IPS-15b (cell line): ENCODE measurements at regions not wholly inside any gene's neighbourhood (a gene's known extent, or its start where the extent isn't known, plus 50 kb on each side); places are given as distances from the start of the nearest gene placed in this dataset.

Source experiments
- H3K27me3 ChIP-seq: one replicate; pipeline ENCODE4 v1.6.1; 2013; ENCODE audit warnings: low read length; ENCODE audit not compliant: control insufficient read depth, insufficient read depth
- H3K36me3 ChIP-seq: one replicate; pipeline ENCODE4 v1.6.1; 2013; ENCODE audit warnings: low read length; ENCODE audit not compliant: control insufficient read depth, insufficient read depth
- H3K4me1 ChIP-seq: one replicate; pipeline ENCODE4 v1.6.1; 2013; ENCODE audit warnings: mild to moderate bottlenecking, low read length; ENCODE audit not compliant: control insufficient read depth, insufficient read depth
- H3K4me3 ChIP-seq: one replicate; pipeline ENCODE4 v1.5.1; 2013; ENCODE audit warnings: low read depth, low read length
- H3K9ac ChIP-seq: one replicate; pipeline ENCODE4 v1.6.1; 2013; ENCODE audit warnings: low read depth, mild to moderate bottlenecking, low read length
- H3K9me3 ChIP-seq: one replicate; pipeline ENCODE4 v1.6.1; 2013; ENCODE audit warnings: mild to moderate bottlenecking, low read length; ENCODE audit not compliant: control insufficient read depth, insufficient read depth

DNA sequence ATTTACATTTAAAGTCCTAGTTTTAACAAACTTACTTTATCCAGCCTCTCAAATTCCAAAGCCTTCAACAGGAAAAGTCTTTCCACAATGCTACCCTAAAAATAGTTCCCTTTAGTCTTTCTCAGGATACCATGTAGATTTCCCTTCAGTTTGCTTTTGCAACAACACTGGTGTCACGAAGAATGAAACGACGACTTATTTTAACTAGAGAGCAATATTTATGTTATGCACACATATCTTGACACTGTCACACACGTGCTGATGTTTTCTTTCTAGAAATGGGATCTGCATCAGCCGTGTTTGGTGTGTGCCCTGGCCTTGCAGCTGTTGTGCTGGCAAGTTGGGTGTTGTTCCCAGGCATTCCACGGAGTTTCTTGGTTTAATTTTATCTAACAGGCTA lies 75.5 kb downstream of the SIPA1L2 start:
- H3K36me3 ChIP-seq, result no peaks in the 10 kb centered on the region
- no peaks in the 10 kb centered on the region for H3K9me3 ChIP-seq
- H3K27me3 ChIP-seq, result no peaks in the 10 kb centered on the region
- peaks cover 6% of the 10 kb centered on the region for H3K4me1 ChIP-seq
- H3K4me3 ChIP-seq, result no peak overlapping the region
- H3K9ac ChIP-seq, result no peak overlapping the region

DNA sequence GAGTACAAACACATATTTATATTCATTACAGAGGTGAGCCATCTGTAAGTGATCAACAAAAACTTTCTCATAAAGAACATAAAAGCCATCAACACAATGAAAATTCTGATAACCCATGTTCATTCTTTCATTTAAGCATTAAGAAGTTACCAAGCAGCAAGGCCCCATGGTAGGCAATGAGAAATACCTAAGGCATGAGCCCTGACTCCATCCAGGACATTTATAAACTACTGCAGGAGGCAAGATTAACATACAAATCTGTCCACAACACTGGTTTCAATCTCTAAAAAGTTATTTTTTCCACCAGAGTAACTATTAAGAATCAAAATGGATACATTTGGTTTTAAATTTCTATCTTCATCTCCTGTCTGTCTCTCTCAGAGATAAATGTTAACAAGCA lies 76.1 kb downstream of the SIPA1L2 start:
- no peaks in the 10 kb centered on the region for H3K9me3 ChIP-seq
- H3K4me1 ChIP-seq, result peaks cover 6% of the 10 kb centered on the region
- no peaks in the 10 kb centered on the region for H3K27me3 ChIP-seq
- H3K4me3 ChIP-seq, result no peak overlapping the region
- no peak overlapping the region for H3K9ac ChIP-seq
- no peaks in the 10 kb centered on the region for H3K36me3 ChIP-seq

GRCh38 chr1:232553050-232553754 lies 76.7 kb downstream of the SIPA1L2 start:
- no peaks in the 10 kb centered on the region for H3K9me3 ChIP-seq

GRCh38 chr1:232551386-232551785 lies 78.5 kb downstream of the SIPA1L2 start:
- H3K4me1 ChIP-seq, result peaks cover 6% of the 10 kb centered on the region
- H3K27me3 ChIP-seq, result no peaks in the 10 kb centered on the region
- H3K9me3 ChIP-seq, result no peaks in the 10 kb centered on the region
- H3K4me3 ChIP-seq, result no peak overlapping the region
- H3K9ac ChIP-seq, result no peak overlapping the region
- no peaks in the 10 kb centered on the region for H3K36me3 ChIP-seq

More at GRCh38 chr1:232553050-232553754, 76.7 kb downstream of the SIPA1L2 start:
- Histone ChIP-seq H3K36me3 (no peaks in the 10 kb centered on the region), H3K9ac (no peak overlapping the region), H3K4me3 (no peak overlapping the region), H3K4me1 (peaks cover 6% of the 10 kb centered on the region), H3K27me3 (no peaks in the 10 kb centered on the region)

GRCh38 chr1:232550007-232550406 lies 79.9 kb downstream of the SIPA1L2 start:
- no peak overlapping the region for H3K9ac ChIP-seq
- peaks cover under 1% of the 10 kb centered on the region for H3K4me1 ChIP-seq

GRCh38 chr1:232548691-232549090 lies 81.2 kb downstream of the SIPA1L2 start:
- H3K4me1 ChIP-seq, result no peaks in the 10 kb centered on the region
- H3K9ac ChIP-seq, result no peak overlapping the region
- no peaks in the 10 kb centered on the region for H3K9me3 ChIP-seq
- no peaks in the 10 kb centered on the region for H3K36me3 ChIP-seq
- no peak overlapping the region for H3K4me3 ChIP-seq
- no peaks in the 10 kb centered on the region for H3K27me3 ChIP-seq

More at GRCh38 chr1:232550007-232550406, 79.9 kb downstream of the SIPA1L2 start:
- Histone ChIP-seq H3K4me3 (no peak overlapping the region), H3K36me3 (no peaks in the 10 kb centered on the region), H3K27me3 (no peaks in the 10 kb centered on the region), H3K9me3 (no peaks in the 10 kb centered on the region)

- Histone ChIP-seq H3K9me3 (no peaks in the 10 kb centered on the region), H3K9ac (no peak overlapping the region), H3K4me1 (no peaks in the 10 kb centered on the region), H3K4me3 (no peak overlapping the region), H3K36me3 (no peaks in the 10 kb centered on the region), H3K27me3 (no peaks in the 10 kb centered on the region)
Observed at GRCh38 chr1:232547938-232548484, 81.9 kb downstream of the SIPA1L2 start.

DNA sequence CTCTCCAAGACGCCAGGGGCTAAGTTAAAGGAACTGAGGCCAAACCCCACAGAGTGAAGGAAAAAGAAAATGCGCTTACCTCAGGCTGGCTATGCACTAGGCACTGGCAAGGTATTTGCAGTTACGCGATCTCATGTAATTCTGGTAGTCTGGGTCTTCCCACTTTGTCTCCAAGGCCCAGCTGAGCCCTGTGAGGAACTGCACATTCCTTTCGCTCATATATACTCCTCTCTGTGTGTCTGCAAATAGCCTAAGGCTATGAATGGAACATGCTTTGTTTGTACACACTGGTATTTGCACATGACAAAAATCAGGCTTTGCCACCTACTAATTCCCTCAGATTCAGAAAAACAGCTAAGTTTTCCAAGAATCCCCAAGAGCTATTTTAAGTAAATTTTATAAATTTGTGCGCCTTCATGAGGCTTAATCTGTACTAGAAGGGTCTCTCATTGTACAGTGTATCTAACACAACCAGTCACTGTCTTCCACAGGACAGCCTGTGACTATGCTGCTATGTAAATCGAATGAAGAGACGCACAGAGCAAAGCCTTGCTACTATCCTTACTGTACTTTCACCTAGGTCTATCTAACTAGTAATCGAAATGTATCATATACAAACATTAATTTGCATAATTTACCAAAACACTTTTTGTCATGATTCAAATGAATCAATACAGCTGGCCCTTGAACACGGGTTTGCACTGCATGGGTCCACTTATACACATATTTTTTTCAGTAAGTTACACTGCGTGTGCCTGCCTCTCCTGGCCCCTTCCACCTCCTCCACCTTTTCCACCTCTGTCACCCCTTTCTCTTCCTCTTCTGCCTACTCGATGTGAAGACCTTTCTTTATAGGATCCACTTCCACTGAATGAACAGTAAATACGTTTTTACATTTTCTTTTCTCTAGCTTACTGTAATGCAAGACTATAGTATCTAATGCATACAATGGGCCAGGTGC lies 87.0 kb downstream of the SIPA1L2 start:
- no peaks in the 10 kb centered on the region for H3K9me3 ChIP-seq
- peaks cover 3% of the 10 kb centered on the region for H3K4me1 ChIP-seq
- no peaks in the 10 kb centered on the region for H3K27me3 ChIP-seq
- no peak overlapping the region for H3K9ac ChIP-seq
- H3K4me3 ChIP-seq, result no peak overlapping the region
- H3K36me3 ChIP-seq, result no peaks in the 10 kb centered on the region

- H3K9me3 ChIP-seq, result no peaks in the 10 kb centered on the region
- H3K9ac ChIP-seq, result no peak overlapping the region
- no peaks in the 10 kb centered on the region for H3K27me3 ChIP-seq
- H3K4me1 ChIP-seq, result peaks cover 3% of the 10 kb centered on the region
- no peak overlapping the region for H3K4me3 ChIP-seq
- H3K36me3 ChIP-seq, result no peaks in the 10 kb centered on the region
Observed at GRCh38 chr1:232538943-232539302, 91.0 kb downstream of the SIPA1L2 start.

GRCh38 chr1:232538224-232538942 lies 91.5 kb downstream of the SIPA1L2 start:
- Histone ChIP-seq H3K4me3 (no peak overlapping the region), H3K36me3 (no peaks in the 10 kb centered on the region), H3K9me3 (no peaks in the 10 kb centered on the region), H3K27me3 (no peaks in the 10 kb centered on the region), H3K4me1 (peaks cover 3% of the 10 kb centered on the region), H3K9ac (no peak overlapping the region)
